Kidney epithelial cell (primary cell): ENCODE measurements at regions not wholly inside any gene's neighbourhood (a gene's known extent, or its start where the extent isn't known, plus 50 kb on each side); places are given as distances from the start of the nearest gene placed in this dataset.
"Not testable (repeated sequence)": the region's sequence is repeated elsewhere in the genome, so short reads cannot be mapped to it uniquely, and the experiment has no call there.

Source experiments
- DNase-seq: peaks from one replicate; pipeline ENCODE4 v3.0.0-alpha.2; 2010; ENCODE audit warnings: low read depth
- H3K27me3 ChIP-seq: 2 replicates; pipeline ENCODE4 v1.6.0; 2011; ENCODE audit warnings: low read length; ENCODE audit not compliant: control insufficient read depth, insufficient read depth
- H3K36me3 ChIP-seq: 2 replicates; pipeline ENCODE4 v1.5.1; 2011; ENCODE audit warnings: low read length; ENCODE audit not compliant: control insufficient read depth, insufficient read depth
- H3K4me3 ChIP-seq: 2 replicates; pipeline ENCODE4 v1.5.1; 2011; ENCODE audit warnings: low read depth, mild to moderate bottlenecking, control low read depth, low read length
- CTCF ChIP-seq: IDR thresholded peaks from 2 replicates; pipeline ENCODE4 v1.5.1; 2011; ENCODE audit warnings: mild to moderate bottlenecking, moderate library complexity, low read length, control low read depth, inconsistent platforms; ENCODE audit not compliant: insufficient read depth, poor library complexity, severe bottlenecking

- Histone ChIP-seq H3K36me3 (no peaks in the 10 kb centered on the region), H3K27me3 (no peaks in the 10 kb centered on the region), H3K4me3 (no peak overlapping the region)
- no peak for DNase-seq
- TF ChIP-seq CTCF = no peak
These were observed 136.9 kb upstream of the PRICKLE2 start for GRCh38 chr3:64361962-64362735.

- not testable (repeated sequence) for DNase-seq, H3K27me3 ChIP-seq, H3K36me3 ChIP-seq, H3K4me3 ChIP-seq
These were observed 135.8 kb upstream of the PRICKLE2 start for GRCh38 chr3:64361036-64361435.

- H3K27me3 ChIP-seq = no peaks in the 10 kb centered on the region
- no peak overlapping the region for H3K4me3 ChIP-seq
- no peaks in the 10 kb centered on the region for H3K36me3 ChIP-seq
- no peak for TF ChIP-seq CTCF
- no peak for DNase-seq
These were observed 135.0 kb upstream of the PRICKLE2 start for GRCh38 chr3:64360280-64360679.

GRCh38 chr3:64359735-64360134, 134.5 kb upstream of the PRICKLE2 start:
- H3K27me3 ChIP-seq = no peaks in the 10 kb centered on the region
- no peak for DNase-seq
- no peak overlapping the region for H3K4me3 ChIP-seq
- no peaks in the 10 kb centered on the region for H3K36me3 ChIP-seq
- no peak for TF ChIP-seq CTCF

GRCh38 chr3:64358853-64359252, 133.6 kb upstream of the PRICKLE2 start:
- Histone ChIP-seq H3K4me3 (no peak overlapping the region), H3K36me3 (no peaks in the 10 kb centered on the region), H3K27me3 (no peaks in the 10 kb centered on the region)
- DNase-seq = no peak
- no peak for TF ChIP-seq CTCF

GRCh38 chr3:64358176-64358575, 132.9 kb upstream of the PRICKLE2 start:
- no peak overlapping the region for H3K4me3 ChIP-seq
- no peak for DNase-seq
- H3K27me3 ChIP-seq = no peaks in the 10 kb centered on the region
- no peak for TF ChIP-seq CTCF
- H3K36me3 ChIP-seq = no peaks in the 10 kb centered on the region
